ENCODE measurements at regions not wholly inside any gene's neighbourhood (a gene's known extent, or its start where the extent isn't known, plus 50 kb on each side); places are given as distances from the start of the nearest gene placed in this dataset.
"Not testable (repeated sequence)": the region's sequence is repeated elsewhere in the genome, so short reads cannot be mapped to it uniquely, and the experiment has no call there.

DNA sequence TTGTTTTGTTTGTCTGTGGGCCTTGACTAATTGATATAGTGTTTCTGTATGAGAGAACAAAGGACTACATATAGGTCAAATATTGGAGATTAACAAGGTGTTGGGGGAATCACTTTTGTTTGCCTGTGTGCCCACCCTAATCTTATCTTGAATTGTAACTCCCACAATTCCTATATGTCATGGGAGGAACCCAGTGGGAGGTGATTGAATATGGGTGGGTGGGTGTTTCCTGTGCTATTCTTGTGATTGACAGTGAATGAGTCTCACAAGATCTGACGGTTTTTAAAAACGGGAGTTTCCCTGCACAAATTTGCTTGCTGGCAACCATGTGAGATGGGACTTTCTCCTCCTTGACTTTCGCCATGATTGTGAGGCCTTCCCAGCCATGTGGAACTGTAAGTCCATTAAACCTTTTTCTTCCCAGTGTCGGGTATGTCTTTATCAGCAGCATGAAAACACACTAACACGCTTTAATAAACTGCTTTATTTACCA, 64.9 kb upstream of the HSPB3 start:
- Mint-ChIP-seq H3K27me3 (peaks cover 4 to 5% of the 10 kb centered on the region in 2 donors), H3K9me3 (peaks cover 0 to 5% (median 2%) of the 10 kb centered on the region in 8 donors), H3K4me3 (no peak overlapping the region), H3K4me1 (no peaks in the 10 kb centered on the region), H3K36me3 (no peaks in the 10 kb centered on the region), H3K27ac (no peak overlapping the region)
- no peaks in the 10 kb centered on the region for H3K27me3 ChIP-seq (ENCODE audit: insufficient read depth, low read length)
- H3K4me1 ChIP-seq (ENCODE audit: insufficient read depth, low read length) = no peaks in the 10 kb centered on the region
- H3K27ac ChIP-seq (ENCODE audit: low read depth, low read length) = no peak overlapping the region
- no peaks in the 10 kb centered on the region for H3K36me3 ChIP-seq (ENCODE audit: insufficient read depth, low read length)
- no peak for DNase-seq
- H3K4me3 ChIP-seq (ENCODE audit: low read length in 2 of 2) = no peak overlapping the region
- POLR2A ChIA-PET (ENCODE audit: partially characterized antibody) = no interaction called here
- intact Hi-C loops (cut with micrococcal nuclease) = no loop called here
- CTCF ChIA-PET (ENCODE audit: partially characterized antibody) = no interaction called here
- H3K9me3 ChIP-seq (ENCODE audit: control insufficient read depth in 1 of 2, low read length in 2 of 2) = no peaks in the 10 kb centered on the region

DNA sequence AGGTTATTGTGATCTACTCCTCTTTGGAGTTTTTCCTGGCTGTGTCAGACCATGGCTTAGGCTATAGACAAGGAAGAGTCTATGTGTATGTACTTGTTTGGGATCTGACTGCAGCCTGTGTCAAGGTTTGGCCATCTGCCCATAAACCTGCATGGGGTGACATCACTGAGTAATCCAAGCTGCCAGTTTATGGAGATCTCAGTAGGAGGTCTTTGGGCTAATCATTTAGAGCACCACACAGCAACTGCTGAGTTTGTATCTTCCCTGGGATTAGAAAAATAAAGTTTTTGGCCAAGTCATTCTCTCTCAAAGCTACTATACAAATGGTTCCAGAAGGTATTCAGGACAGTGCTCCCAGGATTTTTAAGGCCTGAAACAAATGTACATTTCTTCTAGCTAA, 65.5 kb upstream of the HSPB3 start:
- no peak overlapping the region for H3K27ac ChIP-seq (ENCODE audit: low read depth, low read length)
- POLR2A ChIA-PET (ENCODE audit: partially characterized antibody) = no interaction called here

DNA sequence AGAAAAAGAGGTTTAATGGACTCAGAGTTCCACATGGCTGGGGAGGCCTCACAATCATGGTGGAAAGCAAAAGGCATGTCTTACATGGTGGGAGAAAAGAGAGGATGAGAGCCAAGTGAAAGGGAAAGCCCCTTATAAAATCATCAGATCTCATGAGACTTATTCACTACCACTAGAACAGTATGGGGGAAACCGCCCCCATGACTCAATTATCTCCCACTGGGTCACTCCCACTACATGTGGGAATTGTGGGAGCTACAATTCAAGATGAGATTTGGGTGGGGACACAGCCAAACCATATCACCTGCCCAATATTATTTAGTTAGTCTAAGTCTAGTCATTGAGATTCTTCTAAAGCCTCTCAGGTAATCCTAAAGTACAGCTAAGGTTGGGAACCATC, 66.1 kb upstream of the HSPB3 start:
- H3K36me3 Mint-ChIP-seq; H3K9me3 Mint-ChIP-seq; H3K27me3 Mint-ChIP-seq; CTCF ChIA-PET (ENCODE audit: partially characterized antibody); H3K4me1 Mint-ChIP-seq; H3K36me3 ChIP-seq (ENCODE audit: insufficient read depth, low read length); POLR2A ChIA-PET (ENCODE audit: partially characterized antibody); DNase-seq; H3K9me3 ChIP-seq (ENCODE audit: control insufficient read depth in 1 of 2, low read length in 2 of 2); intact Hi-C loops (cut with micrococcal nuclease); H3K27ac Mint-ChIP-seq; H3K4me3 ChIP-seq (ENCODE audit: low read length in 2 of 2); H3K27ac ChIP-seq (ENCODE audit: low read depth, low read length); H3K4me1 ChIP-seq (ENCODE audit: insufficient read depth, low read length); H3K27me3 ChIP-seq (ENCODE audit: insufficient read depth, low read length); H3K4me3 Mint-ChIP-seq: not testable (repeated sequence)

More for the DNA sequence above, 65.5 kb upstream of the HSPB3 start:
- Mint-ChIP-seq H3K36me3 (no peaks in the 10 kb centered on the region), H3K4me1 (no peaks in the 10 kb centered on the region), H3K27me3 (peaks cover 4 to 5% of the 10 kb centered on the region in 2 donors), H3K27ac (no peak overlapping the region), H3K9me3 (peaks cover 0 to 5% (median 2%) of the 10 kb centered on the region in 8 donors), H3K4me3 (no peak overlapping the region)
- CTCF ChIA-PET (ENCODE audit: partially characterized antibody) = no interaction called here
- no peaks in the 10 kb centered on the region for H3K9me3 ChIP-seq (ENCODE audit: control insufficient read depth in 1 of 2, low read length in 2 of 2)
- H3K4me1 ChIP-seq (ENCODE audit: insufficient read depth, low read length) = no peaks in the 10 kb centered on the region
- no peaks in the 10 kb centered on the region for H3K27me3 ChIP-seq (ENCODE audit: insufficient read depth, low read length)
- H3K4me3 ChIP-seq (ENCODE audit: low read length in 2 of 2) = no peak overlapping the region
- H3K36me3 ChIP-seq (ENCODE audit: insufficient read depth, low read length) = no peaks in the 10 kb centered on the region
- DNase-seq = no peak
- intact Hi-C loops (cut with micrococcal nuclease) = no loop called here

DNA sequence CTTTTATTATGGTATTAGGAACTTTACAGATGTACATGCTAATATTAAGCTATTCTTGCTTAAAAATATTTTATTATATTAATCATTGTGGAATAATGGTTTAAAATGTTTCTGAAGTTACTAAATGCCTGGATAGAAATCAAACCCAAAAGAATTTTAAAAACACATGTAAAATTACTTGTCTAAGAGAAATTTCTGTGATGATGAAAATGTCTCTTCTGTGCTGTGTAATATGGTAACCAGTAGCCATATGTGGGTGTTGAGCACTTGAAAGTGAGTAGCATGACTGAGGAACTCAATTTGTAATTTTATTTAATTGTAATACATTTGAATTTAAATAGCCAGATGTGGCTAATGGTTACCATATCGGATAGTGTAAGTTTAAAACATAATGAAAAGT, 66.7 kb upstream of the HSPB3 start:
- no peak for DNase-seq
- H3K4me3 Mint-ChIP-seq = no peak overlapping the region
- no peak overlapping the region for H3K27ac ChIP-seq (ENCODE audit: low read depth, low read length)
- ChIA-PET CTCF (ENCODE audit: partially characterized antibody) (no interaction called here), POLR2A (ENCODE audit: partially characterized antibody) (no interaction called here)
- H3K36me3 ChIP-seq (ENCODE audit: insufficient read depth, low read length) = no peaks in the 10 kb centered on the region
- no peak overlapping the region for H3K27ac Mint-ChIP-seq
- H3K27me3 Mint-ChIP-seq = peaks cover 5% of the 10 kb centered on the region in 2 donors
- intact Hi-C loops (cut with micrococcal nuclease) = no loop called here
- no peaks in the 10 kb centered on the region for H3K36me3 Mint-ChIP-seq
- no peaks in the 10 kb centered on the region for H3K27me3 ChIP-seq (ENCODE audit: insufficient read depth, low read length)
- no peaks in the 10 kb centered on the region for H3K9me3 ChIP-seq (ENCODE audit: control insufficient read depth in 1 of 2, low read length in 2 of 2)
- H3K4me1 Mint-ChIP-seq = no peaks in the 10 kb centered on the region
- peaks cover 0 to 2% (median 0%) of the 10 kb centered on the region in 8 donors for H3K9me3 Mint-ChIP-seq
- no peaks in the 10 kb centered on the region for H3K4me1 ChIP-seq (ENCODE audit: insufficient read depth, low read length)
- H3K4me3 ChIP-seq (ENCODE audit: low read length in 2 of 2) = no peak overlapping the region

DNA sequence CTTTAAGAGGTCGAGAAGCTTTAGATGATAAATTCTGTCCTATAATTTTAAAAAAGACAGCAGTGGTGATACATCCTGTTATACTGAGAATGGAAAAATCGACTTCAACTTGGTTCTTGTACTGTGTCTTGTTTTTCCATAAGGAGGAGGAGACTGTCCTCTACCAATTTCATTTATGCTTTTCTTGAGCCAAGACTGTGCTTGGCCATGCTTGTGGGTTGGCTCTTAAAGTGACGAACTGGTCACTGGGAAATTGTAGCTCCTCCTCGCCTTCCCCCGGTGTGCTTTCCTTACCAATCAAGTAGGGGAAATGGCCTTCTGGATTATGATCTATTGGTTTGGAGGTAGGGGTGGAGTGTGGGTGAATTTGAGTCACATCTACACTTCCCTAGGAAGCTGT, 67.1 kb upstream of the HSPB3 start:
- Histone ChIP-seq H3K4me3 (ENCODE audit: low read length in 2 of 2) (no peak overlapping the region), H3K36me3 (ENCODE audit: insufficient read depth, low read length) (no peaks in the 10 kb centered on the region), H3K27ac (ENCODE audit: low read depth, low read length) (no peak overlapping the region), H3K27me3 (ENCODE audit: insufficient read depth, low read length) (no peaks in the 10 kb centered on the region), H3K4me1 (ENCODE audit: insufficient read depth, low read length) (no peaks in the 10 kb centered on the region), H3K9me3 (ENCODE audit: control insufficient read depth in 1 of 2, low read length in 2 of 2) (no peaks in the 10 kb centered on the region)
- ChIA-PET POLR2A (ENCODE audit: partially characterized antibody) (no interaction called here), CTCF (ENCODE audit: partially characterized antibody) (interaction anchor here (1.0 kb wide), 1 partner anchor 31 kb away, joined by 4 read pairs; no protein-coding TSS in a partner anchor)
- Mint-ChIP-seq H3K27me3 (peaks cover 5 to 8% of the 10 kb centered on the region in 2 donors), H3K27ac (no peak overlapping the region), H3K9me3 (peaks cover 0 to 2% (median 0%) of the 10 kb centered on the region in 8 donors), H3K36me3 (no peaks in the 10 kb centered on the region), H3K4me3 (no peak overlapping the region), H3K4me1 (no peaks in the 10 kb centered on the region)
- intact Hi-C loops (cut with micrococcal nuclease) = no loop called here
- no peak for DNase-seq

DNA sequence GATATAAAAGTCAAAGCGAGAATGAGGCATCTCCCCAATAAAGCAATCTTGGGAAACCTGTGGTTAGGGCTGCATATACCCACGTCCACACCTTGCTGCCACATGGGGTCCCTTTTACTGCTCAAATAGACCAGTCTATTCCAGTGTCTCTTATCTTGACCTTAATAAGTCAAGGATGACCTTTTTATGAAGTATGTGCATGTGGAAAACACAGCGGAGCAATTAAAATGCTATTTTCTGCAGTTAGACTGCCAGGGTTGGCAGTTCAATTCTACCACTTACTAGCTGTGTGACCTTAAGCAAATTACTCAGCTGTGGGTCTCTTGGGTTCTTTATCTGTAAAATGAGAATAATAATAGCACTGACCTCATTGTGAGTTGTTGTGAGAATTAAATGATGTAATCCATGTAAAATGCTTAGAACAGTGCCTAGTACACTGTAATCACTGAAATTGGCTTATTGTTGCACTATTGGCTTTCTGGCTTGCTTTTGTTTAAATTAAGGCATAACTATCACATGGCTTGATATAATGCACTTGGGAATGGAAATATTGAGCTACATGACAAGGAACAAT, 67.8 kb upstream of the HSPB3 start:
- no peaks in the 10 kb centered on the region for H3K36me3 Mint-ChIP-seq
- intact Hi-C loops (cut with micrococcal nuclease) = no loop called here
- POLR2A ChIA-PET (ENCODE audit: partially characterized antibody) = no interaction called here

DNA sequence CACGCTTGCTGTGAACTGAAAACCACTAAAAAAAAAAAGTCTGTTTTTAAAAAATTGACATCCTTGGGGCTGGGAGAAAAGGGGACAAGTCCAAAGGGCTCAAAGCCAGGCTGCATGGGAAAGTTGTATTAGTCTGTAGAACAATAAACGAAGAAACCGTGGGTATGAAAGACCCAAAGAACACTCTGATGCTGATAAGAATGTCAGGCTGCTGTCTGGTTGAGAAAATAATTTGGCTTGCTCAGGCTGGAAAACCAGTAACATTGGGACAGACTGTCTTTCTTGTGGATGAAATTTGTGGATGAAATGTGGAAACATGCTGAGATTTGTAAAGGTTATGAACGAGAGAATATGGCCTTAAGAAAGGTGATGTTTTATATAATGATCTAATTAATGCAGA, 68.5 kb upstream of the HSPB3 start:
- no peaks in the 10 kb centered on the region for H3K4me1 ChIP-seq (ENCODE audit: insufficient read depth, low read length)
- no peak for DNase-seq
- no peak overlapping the region for H3K27ac ChIP-seq (ENCODE audit: low read depth, low read length)
- H3K9me3 Mint-ChIP-seq = peaks cover 0 to 4% (median 0%) of the 10 kb centered on the region in 8 donors
- ChIA-PET POLR2A (ENCODE audit: partially characterized antibody) (no interaction called here), CTCF (ENCODE audit: partially characterized antibody) (no interaction called here)
- H3K27me3 Mint-ChIP-seq = peaks cover 8 to 9% of the 10 kb centered on the region in 2 donors
- intact Hi-C loops (cut with micrococcal nuclease) = no loop called here
- H3K36me3 ChIP-seq (ENCODE audit: insufficient read depth, low read length) = no peaks in the 10 kb centered on the region
- H3K4me3 Mint-ChIP-seq = no peak overlapping the region
- no peaks in the 10 kb centered on the region for H3K27me3 ChIP-seq (ENCODE audit: insufficient read depth, low read length)
- H3K4me3 ChIP-seq (ENCODE audit: low read length in 2 of 2) = no peak overlapping the region
- H3K27ac Mint-ChIP-seq = no peak overlapping the region
- H3K9me3 ChIP-seq (ENCODE audit: control insufficient read depth in 1 of 2, low read length in 2 of 2) = no peaks in the 10 kb centered on the region
- H3K36me3 Mint-ChIP-seq = no peaks in the 10 kb centered on the region
- no peaks in the 10 kb centered on the region for H3K4me1 Mint-ChIP-seq

More for the DNA sequence above, 67.8 kb upstream of the HSPB3 start:
- Histone ChIP-seq H3K27me3 (ENCODE audit: insufficient read depth, low read length) (no peaks in the 10 kb centered on the region), H3K27ac (ENCODE audit: low read depth, low read length) (no peak overlapping the region), H3K9me3 (ENCODE audit: control insufficient read depth in 1 of 2, low read length in 2 of 2) (no peaks in the 10 kb centered on the region), H3K36me3 (ENCODE audit: insufficient read depth, low read length) (no peaks in the 10 kb centered on the region), H3K4me3 (ENCODE audit: low read length in 2 of 2) (no peak overlapping the region), H3K4me1 (ENCODE audit: insufficient read depth, low read length) (no peaks in the 10 kb centered on the region)
- Mint-ChIP-seq H3K27me3 (peaks cover 5 to 8% of the 10 kb centered on the region in 2 donors), H3K4me3 (no peak overlapping the region), H3K27ac (no peak overlapping the region), H3K4me1 (no peaks in the 10 kb centered on the region), H3K9me3 (no peaks in the 10 kb centered on the region)
- CTCF ChIA-PET (ENCODE audit: partially characterized antibody) = interaction anchor here (1.0 kb wide), 1 partner anchor 32 kb away, joined by 4 read pairs; no protein-coding TSS in a partner anchor
- DNase-seq = no peak

Measured in CD4-positive, alpha-beta memory T cell (primary cell).